HG03439 (cell line): ENCODE measurements at regions not wholly inside any gene's neighbourhood (a gene's known extent, or its start where the extent isn't known, plus 50 kb on each side); places are given as distances from the start of the nearest gene placed in this dataset.
"Not testable (repeated sequence)": the region's sequence is repeated elsewhere in the genome, so short reads cannot be mapped to it uniquely, and the experiment has no call there.

Source experiments
- ATAC-seq: cut with Tn5 transposase; IDR thresholded peaks from one replicate; pipeline ENCODE4 v1.9.1; 2021; ENCODE audit warnings: mild to moderate bottlenecking, moderate library complexity; ENCODE audit not compliant: unreplicated experiment

DNA sequence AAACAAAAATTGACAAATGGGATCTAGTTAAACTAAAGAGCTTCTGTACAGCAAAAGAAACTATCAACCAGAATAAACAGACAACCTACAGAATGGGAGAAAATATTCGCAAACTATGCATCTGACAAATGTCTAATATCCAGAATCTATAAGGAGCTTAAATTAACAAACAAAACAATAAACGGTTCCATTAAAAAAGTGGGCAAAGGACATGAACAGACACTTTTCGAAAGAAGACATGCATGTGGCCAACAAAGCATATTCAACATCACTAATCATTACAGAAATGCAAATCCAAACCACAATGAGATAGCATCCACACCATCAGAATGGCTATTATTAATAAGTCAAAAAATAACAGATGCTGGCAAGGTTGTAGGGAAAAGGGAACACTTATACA, 50.5 kb upstream of the MED13L start:
- not testable (repeated sequence) for ATAC-seq

DNA sequence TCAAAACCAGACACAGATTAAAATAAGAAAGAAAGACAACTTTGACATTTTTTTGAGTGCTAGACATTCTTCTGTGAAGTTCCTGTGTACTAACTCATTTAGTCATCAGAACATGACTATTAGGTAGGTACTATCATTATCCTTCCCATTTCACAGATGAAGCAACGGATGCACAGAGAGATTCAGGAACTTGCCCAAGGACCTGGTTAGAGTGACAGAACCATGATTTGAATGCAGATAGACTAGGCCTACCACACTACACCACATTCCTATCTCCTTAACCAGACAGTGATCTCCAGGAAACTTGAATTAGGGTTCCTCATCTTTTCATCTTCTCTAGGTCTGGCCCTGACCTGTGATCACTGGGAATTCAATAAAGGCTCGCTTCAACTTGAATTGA, 54.4 kb upstream of the MED13L start:
- ATAC-seq, result no peak

DNA sequence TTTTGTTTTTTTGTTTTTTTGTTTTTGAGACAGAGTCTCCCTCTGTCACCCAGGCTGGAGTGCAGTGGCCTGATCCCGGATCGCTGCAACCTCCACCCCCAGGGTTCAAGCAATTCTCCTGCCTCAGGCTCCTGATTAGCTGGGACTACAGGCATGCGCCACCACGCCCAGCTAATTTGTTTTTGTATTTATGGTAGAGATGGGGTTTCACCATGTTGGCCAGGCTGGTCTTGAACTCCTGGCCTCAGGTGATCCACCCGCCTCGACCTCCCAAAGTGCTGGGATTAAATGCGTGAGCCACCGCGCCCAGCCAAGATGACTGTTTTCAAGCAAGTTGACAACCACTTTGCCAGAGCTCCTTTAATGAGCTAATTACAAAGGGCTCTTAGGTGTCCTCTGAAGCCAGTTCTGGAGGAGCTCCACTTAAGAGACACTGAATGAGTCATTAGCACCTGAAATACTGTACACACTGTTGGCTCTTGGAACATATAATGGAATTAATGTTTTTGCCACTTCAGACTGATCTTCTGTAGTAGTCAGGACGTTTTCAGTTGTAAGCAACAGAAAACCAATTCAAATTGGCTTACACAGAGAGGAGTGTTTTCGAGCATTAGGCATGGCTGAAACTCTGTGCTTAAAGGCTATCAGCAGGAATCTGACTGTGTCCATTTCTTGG, 55.4 kb upstream of the MED13L start:
- no peak for ATAC-seq

DNA sequence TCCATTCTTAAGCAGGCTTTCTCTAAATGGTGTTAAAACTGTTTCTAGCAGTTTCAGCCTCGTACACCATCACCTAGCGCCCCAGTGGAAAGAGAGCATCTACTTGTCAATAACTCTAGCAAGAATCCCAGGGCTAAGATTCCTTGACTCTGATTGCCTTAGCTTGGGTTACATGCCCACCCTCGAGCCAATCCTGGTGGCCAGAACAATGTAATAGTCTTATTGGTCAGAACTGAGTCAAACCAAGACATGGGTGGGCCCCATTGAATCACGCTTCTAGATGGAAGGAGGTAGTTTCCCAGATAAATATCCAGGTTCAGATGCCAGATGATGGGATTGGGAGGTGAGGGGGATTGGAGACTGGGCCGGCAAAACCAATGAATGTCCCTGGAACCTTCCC, 55.9 kb upstream of the MED13L start:
- no peak for ATAC-seq

DNA sequence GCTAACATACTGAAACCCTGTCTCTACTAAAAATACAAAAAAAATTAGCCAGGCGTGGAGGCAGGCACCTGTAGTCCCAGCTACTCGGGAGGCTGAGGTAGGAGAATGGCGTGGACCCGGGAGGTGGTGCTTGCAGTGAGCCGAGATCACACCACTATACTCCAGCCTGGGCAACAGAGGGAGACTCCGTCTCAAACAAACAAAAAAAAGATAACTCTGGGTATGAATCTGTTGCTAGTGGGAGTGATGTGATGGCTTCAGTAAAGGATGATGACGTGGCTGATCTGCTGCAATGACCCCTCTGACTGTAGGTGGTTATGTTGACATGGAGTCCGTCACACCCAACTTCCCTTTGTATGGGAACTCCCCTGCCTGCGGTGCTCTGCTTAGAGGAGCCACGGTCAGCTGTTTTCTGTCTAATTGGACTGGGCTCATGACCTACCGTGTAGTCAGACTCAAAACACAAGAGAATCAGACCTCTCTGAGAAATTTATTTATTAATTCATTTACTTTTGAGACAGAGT, 59.1 kb upstream of the MED13L start:
- peak; percentile 69 for ATAC-seq

DNA sequence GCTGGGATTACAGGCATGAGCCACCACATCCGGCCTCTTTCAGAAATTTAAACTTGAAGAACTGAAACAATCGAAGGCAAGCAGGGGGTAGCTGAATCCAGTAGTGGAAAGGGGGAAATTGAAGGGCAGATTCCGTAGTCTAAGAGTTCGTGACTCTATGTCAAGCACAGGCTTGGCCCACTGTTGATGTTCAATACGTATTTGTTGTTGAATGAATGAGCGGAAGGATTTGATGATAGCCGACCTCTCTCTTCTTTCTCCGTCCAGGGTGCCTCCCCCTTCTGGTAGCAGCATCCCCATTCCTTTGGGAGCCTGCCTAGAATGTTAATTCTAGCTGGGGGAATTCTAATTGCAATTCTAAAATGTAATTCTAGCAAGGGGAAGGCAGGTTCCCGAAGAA, 59.8 kb upstream of the MED13L start:
- ATAC-seq, result no peak

GRCh38 chr12:116338064-116338846, 60.8 kb upstream of the MED13L start:
- ATAC-seq, result no peak

GRCh38 chr12:116339062-116339461, 61.6 kb upstream of the MED13L start:
- ATAC-seq, result no peak

GRCh38 chr12:116339800-116340371, 62.4 kb upstream of the MED13L start:
- no peak for ATAC-seq

DNA sequence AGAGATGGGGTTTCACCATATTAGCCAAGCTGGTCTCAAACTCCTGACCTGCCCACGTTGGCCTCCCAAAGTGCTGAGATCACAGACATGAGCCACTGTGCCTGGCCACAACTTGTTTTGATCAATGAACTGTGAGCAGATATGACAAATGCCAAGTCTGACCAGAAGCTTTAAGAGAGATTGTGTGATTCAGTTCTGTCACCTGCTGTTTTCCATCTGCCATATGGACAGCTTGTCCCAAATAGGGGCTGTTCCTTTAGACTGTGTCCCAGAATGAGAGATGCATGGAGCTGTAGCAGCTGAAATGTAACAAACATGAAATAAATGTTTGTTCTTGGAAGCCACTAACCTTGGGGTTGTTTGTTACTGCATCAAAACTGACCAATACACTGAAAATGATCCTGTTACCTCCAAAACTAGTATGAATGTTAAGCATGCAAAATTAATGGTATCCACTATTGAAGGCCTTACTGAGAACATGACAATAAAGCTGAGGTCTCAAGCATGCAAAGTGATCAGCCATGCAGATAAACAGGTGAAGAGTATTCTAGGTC, 65.9 kb upstream of the MED13L start:
- ATAC-seq, result no peak

- ATAC-seq, result no peak
Measured at GRCh38 chr12:116346222-116346621, 68.7 kb upstream of the MED13L start.

DNA sequence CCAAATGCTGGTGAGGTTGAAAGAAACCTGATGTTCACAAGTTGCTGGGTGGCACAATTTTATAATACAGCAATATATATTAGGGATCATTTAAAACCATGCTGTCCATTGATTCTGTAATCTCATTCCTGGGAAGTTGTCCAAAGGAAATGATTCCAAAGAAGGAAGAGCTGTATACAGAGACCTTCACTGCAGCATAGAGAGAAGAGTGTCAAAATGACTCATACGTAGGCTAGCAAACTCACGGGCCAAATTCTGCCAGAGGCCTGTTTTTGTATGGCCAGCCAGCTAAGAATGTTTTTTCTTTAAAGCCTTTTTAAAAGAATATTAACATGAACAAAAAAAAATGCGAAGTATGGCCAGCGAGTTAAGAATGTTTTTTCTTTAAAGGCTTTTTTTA, 69.2 kb upstream of the MED13L start:
- no peak for ATAC-seq

DNA sequence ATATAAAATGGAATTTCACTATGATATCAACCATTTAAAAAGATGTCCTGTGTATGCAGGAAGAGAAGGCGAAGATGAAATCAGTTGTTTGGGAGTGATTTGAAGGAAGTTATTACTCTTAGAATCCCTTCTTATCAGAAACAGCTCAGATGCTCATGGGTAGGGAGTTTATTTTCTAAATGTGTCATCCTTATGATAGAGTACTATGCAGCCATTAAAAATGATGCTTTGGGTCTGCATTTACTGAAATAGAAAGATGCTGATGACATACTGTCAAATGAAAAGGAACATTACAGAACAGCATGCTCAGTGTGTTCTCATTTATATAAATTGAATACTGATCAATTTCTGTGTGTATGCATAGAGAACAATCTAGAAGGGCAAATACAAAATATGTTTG, 69.8 kb upstream of the MED13L start:
- ATAC-seq, result no peak

GRCh38 chr12:116352315-116352835, 74.9 kb upstream of the MED13L start:
- ATAC-seq, result no peak

DNA sequence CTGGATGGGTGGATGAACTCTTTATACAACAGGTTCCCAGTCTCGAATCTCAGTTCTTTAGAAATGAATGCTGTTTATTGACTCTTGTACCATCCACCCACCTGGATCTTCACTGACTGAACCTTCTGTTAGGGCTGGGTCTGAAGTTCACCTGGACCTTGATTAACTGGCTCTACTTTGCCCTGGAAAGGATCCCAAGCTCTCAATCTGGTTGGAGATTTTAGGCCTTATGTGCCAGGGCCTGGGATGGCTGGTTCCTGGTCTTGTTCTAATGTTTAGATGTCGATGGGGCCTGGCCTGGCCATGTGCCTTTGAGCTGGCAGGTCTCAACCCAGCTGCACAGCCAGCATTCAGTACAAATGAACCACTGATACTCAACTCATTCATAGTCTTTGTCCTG, 76.5 kb upstream of the MED13L start:
- ATAC-seq, result no peak

GRCh38 chr12:116354534-116354933, 77.0 kb upstream of the MED13L start:
- no peak for ATAC-seq

DNA sequence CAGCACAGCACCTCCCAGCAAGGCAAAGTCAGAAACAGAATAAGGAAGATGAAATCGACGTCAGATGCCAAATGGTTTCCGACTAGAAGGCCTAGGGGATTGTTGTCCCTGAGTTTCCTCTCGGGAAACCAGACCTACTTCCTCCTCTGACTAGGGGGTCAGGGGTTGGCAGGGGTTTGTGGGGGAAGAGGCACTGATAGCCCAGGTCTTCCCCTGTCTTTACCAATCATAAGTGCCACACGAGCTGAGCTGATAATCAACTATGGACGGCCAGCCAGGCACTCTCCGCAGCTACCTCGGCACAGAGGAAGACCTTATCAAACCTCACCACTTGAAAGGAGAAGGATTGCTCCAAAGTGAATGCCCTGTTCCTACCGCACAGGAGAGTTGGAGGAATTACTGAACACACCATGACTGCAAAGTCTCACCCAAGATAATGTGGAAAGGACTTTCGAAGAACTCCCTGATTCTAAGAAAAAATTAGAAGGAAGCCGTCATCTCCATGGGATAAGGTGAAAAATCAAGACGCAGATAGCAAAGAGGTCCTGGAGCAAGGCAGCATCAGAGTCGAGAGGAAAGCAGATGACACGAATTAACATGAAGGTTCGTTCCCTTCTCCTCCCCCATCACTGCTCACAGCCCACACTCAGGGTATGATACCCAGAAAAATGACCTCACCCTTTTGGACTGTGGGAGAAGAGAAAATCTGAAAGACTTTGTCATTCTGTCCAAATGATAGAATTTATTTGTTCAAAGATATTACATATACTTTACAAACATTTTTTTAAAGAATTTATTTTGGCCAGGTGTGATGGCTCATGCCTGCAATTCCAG, 77.7 kb upstream of the MED13L start:
- ATAC-seq, result no peak

- no peak for ATAC-seq
Measured at GRCh38 chr12:116358536-116358892, 81.0 kb upstream of the MED13L start.

GRCh38 chr12:116358893-116359761, 81.6 kb upstream of the MED13L start:
- no peak for ATAC-seq
